K562 (cell line): ENCODE measurements at regions not wholly inside any gene's neighbourhood (a gene's known extent, or its start where the extent isn't known, plus 50 kb on each side); places are given as distances from the start of the nearest gene placed in this dataset.

Experiments used
- ATAC-seq: fragments of 200-7000 bp; cut with Tn5 transposase; 3 replicates; pipeline ENCODE4 v1.9.1; 2020; ENCODE audit warnings: moderate library complexity
- BruUV-seq: library from RNA; stranded (reverse); fragments of 400-500 nt; replicated peaks from 2 replicates; lab custom pipeline; 2021; lab: Mats Ljungman, UMichigan
- CTCF ChIA-PET: fragments of 300-600 bp; formaldehyde crosslinking; extraction: SDS; loops from one replicate; lab custom pipeline; 2021; ENCODE audit warnings: low intra/inter-chr PET ratio; lab: Yijun Ruan, JAX
- POLR2A ChIA-PET: fragments of 300-600, 350-650 bp; sonication (Branson Sonifier 250); formaldehyde crosslinking; extraction: SDS; loops from one replicate; lab custom pipeline; 2021; ENCODE audit warnings: antibody characterized with exemption, inconsistent platforms; lab: Yijun Ruan, JAX
- DNase-seq, 4 experiments: peaks; one replicate each; pipeline versions ENCODE4 v3.0.0 to v3.0.0-alpha.2; 2011 to 2018; ENCODE audit warnings: low spot score in 3 of 4, mixed read lengths in 3 of 4; ENCODE audit errors: extremely low read depth in 1 of 4
- FAIRE-seq: peaks from 2 replicates; lab custom pipeline; 2011; peaks lifted over from hg19 to GRCh38; lab: Jason Lieb, UNC
- H2AFZ ChIP-seq: 2 replicates; pipeline ENCODE4 v1.6.0; 2011; ENCODE audit warnings: low read depth, low read length, control low read depth, inconsistent platforms
- H3K27ac ChIP-seq: fragments of 200-600 bp; 3 replicates; pipeline ENCODE4 v1.8.0; 2011; ENCODE audit warnings: low read depth, mild to moderate bottlenecking, control low read depth, inconsistent platforms, low read length, moderate library complexity, mixed read lengths; ENCODE audit errors: extremely low read depth
- H3K27me3 ChIP-seq, 2 experiments: fragments of 300-600 bp in 1 of 2; 2 replicates in 1 of 2; 3 replicates in 1 of 2; pipeline versions ENCODE4 v1.6.0 to v1.8.0; 2011; ENCODE audit warnings: inconsistent platforms in 2 of 2, low read length in 2 of 2, mild to moderate bottlenecking in 1 of 2, mixed read lengths in 1 of 2, moderate library complexity in 1 of 2; ENCODE audit not compliant: control insufficient read depth in 2 of 2, insufficient read depth in 2 of 2
- H3K36me3 ChIP-seq: fragments of 300-600 bp; 3 replicates; pipeline ENCODE4 v1.8.0; 2011; ENCODE audit warnings: mild to moderate bottlenecking, low read length, inconsistent platforms; ENCODE audit not compliant: control insufficient read depth, insufficient read depth
- H3K4me1 ChIP-seq, 2 experiments: fragments of 200-600 bp in 1 of 2; replicated peaks in 1 of 2; 2 replicates in 1 of 2; 3 replicates in 1 of 2; pipeline versions ENCODE4 v1.5.1 to v1.8.0; 2011; ENCODE audit warnings: inconsistent platforms in 2 of 2, low read length in 2 of 2, mild to moderate bottlenecking in 1 of 2, mixed read lengths in 1 of 2, moderate library complexity in 1 of 2; ENCODE audit not compliant: control insufficient read depth in 2 of 2, insufficient read depth in 2 of 2
- H3K4me2 ChIP-seq: 2 replicates; pipeline ENCODE4 v1.6.1; 2011; ENCODE audit warnings: low read length, control low read depth, inconsistent platforms, mixed read lengths; ENCODE audit not compliant: insufficient read depth
- H3K4me3 ChIP-seq: fragments of 200-600 bp; sonication (generic), shearing (Covaris generic); 2 replicates; pipeline ENCODE4 v1.5.1; 2016; ENCODE audit warnings: control low read depth, inconsistent platforms
- H3K79me2 ChIP-seq: fragments of 200-600 bp; 3 replicates; pipeline ENCODE4 v1.8.0; 2011; ENCODE audit warnings: low read length, inconsistent platforms; ENCODE audit not compliant: control insufficient read depth, insufficient read depth
- H3K9ac ChIP-seq, 2 experiments: 2 replicates each; pipeline versions ENCODE4 v1.6.0 to v1.6.1; 2011; ENCODE audit warnings: low read depth in 2 of 2, low read length in 2 of 2, control low read depth in 1 of 2, inconsistent platforms in 1 of 2, mild to moderate bottlenecking in 1 of 2, mixed read lengths in 1 of 2; ENCODE audit not compliant: insufficient read depth in 1 of 2
- H3K9me1 ChIP-seq: one replicate; pipeline ENCODE4 v1.6.0; 2011; ENCODE audit warnings: inconsistent platforms, mild to moderate bottlenecking, low read length, moderate library complexity; ENCODE audit not compliant: control insufficient read depth, insufficient read depth
- H3K9me3 ChIP-seq: replicated peaks from 2 replicates; pipeline ENCODE4 v1.5.1; 2011; ENCODE audit warnings: low read depth, low read length, inconsistent platforms; ENCODE audit not compliant: control insufficient read depth, insufficient read depth
- H4K20me1 ChIP-seq: replicated peaks from 2 replicates; pipeline ENCODE4 v1.6.1; 2011; ENCODE audit warnings: low read length, inconsistent platforms, mixed read lengths; ENCODE audit not compliant: control insufficient read depth, insufficient read depth
- BHLHE40 ChIP-seq: IDR thresholded peaks from 2 replicates; pipeline ENCODE4 v1.6.1; 2011; ENCODE audit warnings: low read length, improper control_type of control experiment
- DMBX1 ChIP-seq: fragments of 250-450 bp; sonication (Bioruptor Pico); IDR thresholded peaks from 2 replicates; pipeline ENCODE4 v1.8.0; 2022; ENCODE audit warnings: inconsistent platforms, mild to moderate bottlenecking, moderate library complexity, borderline replicate concordance
- EWSR1 ChIP-seq: fragments of 450-650 bp; IDR thresholded peaks from 2 replicates; pipeline ENCODE4 v1.6.1; 2018; ENCODE audit warnings: borderline replicate concordance, mild to moderate bottlenecking, low read depth, moderate library complexity; ENCODE audit not compliant: partially characterized antibody
- GABPB1 ChIP-seq: sonication (generic); formaldehyde crosslinking; IDR thresholded peaks from 2 replicates; pipeline ENCODE4 v1.8.0; 2022; ENCODE audit warnings: mild to moderate bottlenecking, missing genetic modification reagents
- HMGN3 ChIP-seq: IDR thresholded peaks from 2 replicates; pipeline ENCODE4 v1.6.1; 2011; ENCODE audit warnings: borderline replicate concordance, low read depth, mild to moderate bottlenecking, mixed read lengths, low read length; ENCODE audit not compliant: insufficient read length; ENCODE audit errors: extremely low read depth
- TRIM24 ChIP-seq, 2 experiments: fragments of 450-650 bp; IDR thresholded peaks; 2 replicates each; pipeline ENCODE4 v1.6.1; 2016
- ZBED1 ChIP-seq: IDR thresholded peaks from 2 replicates; pipeline ENCODE4 v1.6.1; 2014
- ZNF384 ChIP-seq: IDR thresholded peaks from 2 replicates; pipeline ENCODE4 v1.6.1; 2012; ENCODE audit warnings: low read depth, low read length, improper control_type of control experiment
- WGBS: fragments of 100-300 bp; shearing (Covaris generic); methylation state at CpG from one replicate; pipeline ENCODE4 v1.1.6; 2016; ENCODE audit warnings: low coverage, mixed read lengths; ENCODE audit not compliant: insufficient coverage; ENCODE audit errors: missing lambda C conversion rate; 5-methylcytosine and 5-hydroxymethylcytosine counted together
- in situ Hi-C: fragments of 300-500 bp; cut with MboI; formaldehyde crosslinking; loops from 4 replicates; pipeline ENCODE4 v1.15.0; 2018; ENCODE audit warnings: inconsistent platforms, mixed read lengths
- intact Hi-C: fragments of 100-400 bp; cut with micrococcal nuclease; formaldehyde crosslinking; loops from 2 replicates; pipeline ENCODE4 v1.14.2; 2022
- TF ChIP-seq, protein P1 (sequence below): fragments of 250-450 bp; sonication (Bioruptor Pico); IDR thresholded peaks from 2 replicates; pipeline ENCODE4 v1.4.0; 2020

DNA sequence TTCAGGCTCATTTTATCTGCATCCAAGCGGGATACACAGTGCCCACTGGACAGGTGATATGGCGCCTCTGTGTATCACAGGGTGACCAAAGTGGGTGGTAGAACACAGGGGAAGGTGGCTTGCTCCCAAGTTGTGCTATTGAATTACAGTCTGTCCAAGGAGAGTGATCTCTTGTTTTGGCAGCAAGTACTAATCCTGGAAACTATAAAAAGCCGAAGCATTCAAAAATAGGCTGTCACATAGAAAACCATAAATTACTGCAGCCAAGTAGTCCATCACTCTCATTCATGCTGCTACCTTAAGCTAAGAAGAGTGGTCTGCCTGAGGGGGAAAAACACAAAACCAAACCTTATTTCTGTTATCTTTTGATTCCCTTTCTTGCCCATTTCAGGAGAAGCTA lies 237.1 kb upstream of the POU3F3 start (continued):
- TF ChIP-seq, protein P1, sequence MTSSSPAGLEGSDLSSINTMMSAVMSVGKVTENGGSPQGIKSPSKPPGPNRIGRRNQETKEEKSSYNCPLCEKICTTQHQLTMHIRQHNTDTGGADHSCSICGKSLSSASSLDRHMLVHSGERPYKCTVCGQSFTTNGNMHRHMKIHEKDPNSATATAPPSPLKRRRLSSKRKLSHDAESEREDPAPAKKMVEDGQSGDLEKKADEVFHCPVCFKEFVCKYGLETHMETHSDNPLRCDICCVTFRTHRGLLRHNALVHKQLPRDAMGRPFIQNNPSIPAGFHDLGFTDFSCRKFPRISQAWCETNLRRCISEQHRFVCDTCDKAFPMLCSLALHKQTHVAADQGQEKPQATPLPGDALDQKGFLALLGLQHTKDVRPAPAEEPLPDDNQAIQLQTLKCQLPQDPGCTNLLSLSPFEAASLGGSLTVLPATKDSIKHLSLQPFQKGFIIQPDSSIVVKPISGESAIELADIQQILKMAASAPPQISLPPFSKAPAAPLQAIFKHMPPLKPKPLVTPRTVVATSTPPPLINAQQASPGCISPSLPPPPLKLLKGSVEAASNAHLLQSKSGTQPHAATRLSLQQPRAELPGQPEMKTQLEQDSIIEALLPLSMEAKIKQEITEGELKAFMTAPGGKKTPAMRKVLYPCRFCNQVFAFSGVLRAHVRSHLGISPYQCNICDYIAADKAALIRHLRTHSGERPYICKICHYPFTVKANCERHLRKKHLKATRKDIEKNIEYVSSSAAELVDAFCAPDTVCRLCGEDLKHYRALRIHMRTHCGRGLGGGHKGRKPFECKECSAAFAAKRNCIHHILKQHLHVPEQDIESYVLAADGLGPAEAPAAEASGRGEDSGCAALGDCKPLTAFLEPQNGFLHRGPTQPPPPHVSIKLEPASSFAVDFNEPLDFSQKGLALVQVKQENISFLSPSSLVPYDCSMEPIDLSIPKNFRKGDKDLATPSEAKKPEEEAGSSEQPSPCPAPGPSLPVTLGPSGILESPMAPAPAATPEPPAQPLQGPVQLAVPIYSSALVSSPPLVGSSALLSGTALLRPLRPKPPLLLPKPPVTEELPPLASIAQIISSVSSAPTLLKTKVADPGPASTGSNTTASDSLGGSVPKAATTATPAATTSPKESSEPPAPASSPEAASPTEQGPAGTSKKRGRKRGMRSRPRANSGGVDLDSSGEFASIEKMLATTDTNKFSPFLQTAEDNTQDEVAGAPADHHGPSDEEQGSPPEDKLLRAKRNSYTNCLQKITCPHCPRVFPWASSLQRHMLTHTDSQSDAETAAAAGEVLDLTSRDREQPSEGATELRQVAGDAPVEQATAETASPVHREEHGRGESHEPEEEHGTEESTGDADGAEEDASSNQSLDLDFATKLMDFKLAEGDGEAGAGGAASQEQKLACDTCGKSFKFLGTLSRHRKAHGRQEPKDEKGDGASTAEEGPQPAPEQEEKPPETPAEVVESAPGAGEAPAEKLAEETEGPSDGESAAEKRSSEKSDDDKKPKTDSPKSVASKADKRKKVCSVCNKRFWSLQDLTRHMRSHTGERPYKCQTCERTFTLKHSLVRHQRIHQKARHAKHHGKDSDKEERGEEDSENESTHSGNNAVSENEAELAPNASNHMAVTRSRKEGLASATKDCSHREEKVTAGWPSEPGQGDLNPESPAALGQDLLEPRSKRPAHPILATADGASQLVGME (CRISPR knock-in tag), result no peak
- no peak for TF ChIP-seq ZBED1

DNA sequence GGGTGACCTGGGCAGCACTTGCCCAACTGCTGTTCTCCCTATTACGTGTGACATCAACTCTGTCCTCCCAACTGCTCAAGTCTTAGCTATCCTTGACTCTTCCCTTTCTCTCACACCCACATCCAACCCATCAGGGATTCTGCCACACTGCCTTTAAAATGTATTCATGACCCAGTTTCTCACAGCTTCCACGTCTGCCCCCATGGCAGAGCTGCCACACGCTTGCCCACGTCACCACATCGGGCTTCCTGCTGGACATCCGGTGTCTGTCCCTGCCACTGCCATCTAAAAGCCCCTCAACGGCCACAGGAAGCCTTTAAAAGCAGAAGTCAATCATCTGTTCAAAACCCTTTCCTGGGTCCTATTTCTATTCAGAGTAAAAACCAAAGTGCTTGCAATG lies 233.1 kb upstream of the POU3F3 start:
- DNase-seq, result no peak
- no peak overlapping the region for H2AFZ ChIP-seq
- no peak for ATAC-seq
- in situ Hi-C loops, result no loop called here
- H3K27ac ChIP-seq, result no peak overlapping the region
- WGBS, result 0% methylated on average over 5 of the region's 7 CpGs
- intact Hi-C loops, result no loop called here
- H3K4me3 ChIP-seq, result no peak overlapping the region
- no peaks in the 10 kb centered on the region for H3K9me1 ChIP-seq
- H3K4me2 ChIP-seq, result no peak overlapping the region
- FAIRE-seq, result no peak
- POLR2A ChIA-PET, result no interaction called here
- no peaks in the 10 kb centered on the region for H3K27me3 ChIP-seq
- no peaks in the 10 kb centered on the region for H3K36me3 ChIP-seq
- CTCF ChIA-PET, result no interaction called here
- no peaks in the 10 kb centered on the region for H3K9me3 ChIP-seq
- H3K79me2 ChIP-seq, result no peaks in the 10 kb centered on the region
- H4K20me1 ChIP-seq, result no peaks in the 10 kb centered on the region
- H3K4me1 ChIP-seq, result no peaks in the 10 kb centered on the region
- BruUV-seq, result no TSS peak
- TF ChIP-seq BHLHE40 (no peak), HMGN3 (no peak), EWSR1 (no peak), ZNF384 (no peak), DMBX1 (CRISPR knock-in tag) (no peak), GABPB1 (CRISPR knock-in tag) (no peak), TRIM24 (IDR thresholded peaks at IDR 0.05) (no peak)
- no peak overlapping the region for H3K9ac ChIP-seq
